ENCODE measurements at regions not wholly inside any gene's neighbourhood (a gene's known extent, or its start where the extent isn't known, plus 50 kb on each side); places are given as distances from the start of the nearest gene placed in this dataset.

DNA sequence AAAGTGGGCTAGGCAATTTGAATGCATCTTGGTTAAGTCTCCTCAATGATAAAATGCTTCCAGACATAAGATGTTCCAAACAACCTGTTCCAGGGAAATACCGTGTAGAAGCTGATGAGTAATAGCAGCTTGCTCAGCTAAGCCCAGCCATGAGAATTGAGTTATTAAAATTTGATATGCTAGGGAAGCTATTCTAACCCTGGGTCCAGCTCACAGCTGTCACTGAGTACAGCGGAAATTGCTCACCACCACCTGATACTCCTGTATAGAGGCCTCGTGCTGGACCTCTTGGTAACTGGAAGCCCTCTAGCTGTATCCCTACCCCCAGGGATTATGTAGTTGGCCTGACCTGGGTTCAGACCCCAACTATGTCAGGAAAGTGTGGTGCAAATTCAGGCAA, 521.3 kb upstream of the TRPC7 start:
- no peak for DNase-seq (ENCODE audit: low spot score)
- Mint-ChIP-seq H3K27ac (ENCODE audit: unreplicated experiment) (no peak overlapping the region), H3K4me1 (ENCODE audit: unreplicated experiment) (no peaks in the 10 kb centered on the region), H3K36me3 (ENCODE audit: low read depth, unreplicated experiment) (no peaks in the 10 kb centered on the region), H3K27me3 (ENCODE audit: unreplicated experiment) (no peaks in the 10 kb centered on the region), H3K4me3 (ENCODE audit: unreplicated experiment) (no peak overlapping the region), H3K9me3 (ENCODE audit: unreplicated experiment) (no peaks in the 10 kb centered on the region)
- no peak for TF ChIP-seq CTCF (IDR thresholded peaks at IDR 0.05; ENCODE audit: unreplicated experiment)

DNA sequence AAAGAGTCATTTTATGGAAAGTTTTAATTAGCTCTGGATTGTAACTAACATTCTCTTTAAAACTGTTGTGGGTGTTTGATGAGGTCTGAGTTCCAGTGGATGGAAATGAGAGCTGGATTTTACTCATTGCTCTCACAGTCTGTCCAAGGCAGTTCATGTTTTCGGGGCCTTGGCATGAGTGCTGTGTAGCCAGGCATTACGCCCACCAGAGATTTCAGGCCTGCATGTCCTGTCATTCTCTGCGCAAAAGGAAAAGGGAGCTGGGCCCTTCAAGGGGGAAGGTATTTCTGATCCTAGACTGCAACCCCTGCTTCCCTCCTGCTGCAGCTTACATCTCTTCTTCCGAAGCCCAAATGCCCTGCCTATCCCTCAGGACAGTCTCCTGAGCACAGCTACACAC, 499.6 kb upstream of the TRPC7 start:
- Mint-ChIP-seq H3K4me3 (ENCODE audit: unreplicated experiment) (no peak overlapping the region), H3K27me3 (ENCODE audit: unreplicated experiment) (no peaks in the 10 kb centered on the region), H3K36me3 (ENCODE audit: low read depth, unreplicated experiment) (no peaks in the 10 kb centered on the region), H3K4me1 (ENCODE audit: unreplicated experiment) (no peaks in the 10 kb centered on the region), H3K27ac (ENCODE audit: unreplicated experiment) (no peak overlapping the region), H3K9me3 (ENCODE audit: unreplicated experiment) (no peaks in the 10 kb centered on the region)
- TF ChIP-seq CTCF (IDR thresholded peaks at IDR 0.05; ENCODE audit: unreplicated experiment), result no peak
- DNase-seq (ENCODE audit: low spot score), result no peak

GRCh38 chr5:136856648-136857047, 491.3 kb upstream of the TRPC7 start:
- TF ChIP-seq CTCF (IDR thresholded peaks at IDR 0.05; ENCODE audit: unreplicated experiment), result no peak
- Mint-ChIP-seq H3K9me3 (ENCODE audit: unreplicated experiment) (no peaks in the 10 kb centered on the region), H3K4me1 (ENCODE audit: unreplicated experiment) (no peaks in the 10 kb centered on the region)

DNA sequence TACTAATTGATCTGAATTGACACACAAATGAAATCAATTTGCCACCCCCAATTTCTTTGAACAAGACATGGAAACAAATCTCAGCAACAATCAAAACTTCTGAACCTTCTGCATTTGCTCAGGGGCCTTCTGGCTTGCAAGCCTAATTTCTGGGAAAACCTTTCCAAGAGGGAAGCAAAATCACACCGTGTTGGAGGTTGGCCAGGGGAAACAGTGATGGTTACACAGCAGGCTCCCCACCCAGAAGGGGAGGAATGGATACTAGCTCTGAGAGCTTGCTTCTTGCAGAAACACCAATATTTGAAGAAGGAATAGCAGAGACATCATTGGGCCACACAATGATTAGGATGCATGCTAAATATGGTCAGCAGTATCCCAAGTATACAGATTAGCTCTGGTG, 488.6 kb upstream of the TRPC7 start:
- Mint-ChIP-seq H3K27me3 (ENCODE audit: unreplicated experiment) (no peaks in the 10 kb centered on the region), H3K4me3 (ENCODE audit: unreplicated experiment) (no peak overlapping the region), H3K4me1 (ENCODE audit: unreplicated experiment) (no peaks in the 10 kb centered on the region), H3K27ac (ENCODE audit: unreplicated experiment) (no peak overlapping the region), H3K36me3 (ENCODE audit: low read depth, unreplicated experiment) (peaks cover 4% of the 10 kb centered on the region), H3K9me3 (ENCODE audit: unreplicated experiment) (peaks cover 4% of the 10 kb centered on the region)
- no peak for TF ChIP-seq CTCF (IDR thresholded peaks at IDR 0.05; ENCODE audit: unreplicated experiment)
- no peak for DNase-seq (ENCODE audit: low spot score)

More at GRCh38 chr5:136856648-136857047, 491.3 kb upstream of the TRPC7 start:
- DNase-seq (ENCODE audit: low spot score), result no peak
- Mint-ChIP-seq H3K36me3 (ENCODE audit: low read depth, unreplicated experiment) (no peaks in the 10 kb centered on the region), H3K27me3 (ENCODE audit: unreplicated experiment) (no peaks in the 10 kb centered on the region), H3K4me3 (ENCODE audit: unreplicated experiment) (no peak overlapping the region), H3K27ac (ENCODE audit: unreplicated experiment) (no peak overlapping the region)

GRCh38 chr5:136840601-136841000, 475.3 kb upstream of the TRPC7 start:
- no peak for DNase-seq (ENCODE audit: low spot score)
- no peak overlapping the region for H3K4me3 Mint-ChIP-seq (ENCODE audit: unreplicated experiment)
- H3K36me3 Mint-ChIP-seq (ENCODE audit: low read depth, unreplicated experiment), result no peaks in the 10 kb centered on the region

More at GRCh38 chr5:136840601-136841000, 475.3 kb upstream of the TRPC7 start:
- Mint-ChIP-seq H3K27me3 (ENCODE audit: unreplicated experiment) (peaks cover 2% of the 10 kb centered on the region), H3K4me1 (ENCODE audit: unreplicated experiment) (peaks cover 6% of the 10 kb centered on the region), H3K9me3 (ENCODE audit: unreplicated experiment) (no peaks in the 10 kb centered on the region), H3K27ac (ENCODE audit: unreplicated experiment) (no peak overlapping the region)
- no peak for TF ChIP-seq CTCF (IDR thresholded peaks at IDR 0.05; ENCODE audit: unreplicated experiment)
